H1 (cell line): ENCODE measurements at regions not wholly inside any gene's neighbourhood (a gene's known extent, or its start where the extent isn't known, plus 50 kb on each side); places are given as distances from the start of the nearest gene placed in this dataset.

Source experiments
- CTCF ChIA-PET: fragments of 300-600 bp; sonication (Branson Sonifier 250); formaldehyde crosslinking; loops from one replicate; lab custom pipeline; 2021; ENCODE audit not compliant: partially characterized antibody; lab: Charles Lee
- POLR2A ChIA-PET: fragments of 300-600 bp; sonication (Branson Sonifier 250); formaldehyde crosslinking; loops from one replicate; lab custom pipeline; 2021; ENCODE audit warnings: inconsistent platforms; ENCODE audit not compliant: partially characterized antibody; lab: Charles Lee
- DNase-seq, 2 experiments: peaks; one replicate each; pipeline versions ENCODE4 v3.0.0 to v3.0.0-alpha.2; 2010 to 2022; ENCODE audit warnings: low spot score in 2 of 2, low read depth in 1 of 2, mixed read lengths in 1 of 2
- FAIRE-seq: peaks from 2 replicates; lab custom pipeline; 2011; peaks lifted over from hg19 to GRCh38; lab: Jason Lieb, UNC
- H2AFZ ChIP-seq: 2 replicates; pipeline ENCODE4 v1.8.1; 2012; ENCODE audit warnings: low read length, inconsistent platforms
- H2AK5ac ChIP-seq: 2 replicates; pipeline ENCODE4 v1.6.1; 2013; ENCODE audit warnings: low read depth, low read length
- H2BK120ac ChIP-seq: replicated peaks from 2 replicates; pipeline ENCODE3; 2013; ENCODE audit warnings: low read depth, low read length, inconsistent platforms
- H2BK12ac ChIP-seq: 2 replicates; pipeline ENCODE4 v1.6.1; 2013; ENCODE audit warnings: low read depth, low read length
- H2BK15ac ChIP-seq: 2 replicates; pipeline ENCODE4 v1.6.1; 2013; ENCODE audit warnings: low read length
- H2BK20ac ChIP-seq: 2 replicates; pipeline ENCODE4 v1.6.1; 2013; ENCODE audit warnings: low read length
- H2BK5ac ChIP-seq: 2 replicates; pipeline ENCODE4 v1.6.1; 2013; ENCODE audit warnings: low read depth, low read length
- H3K14ac ChIP-seq: 2 replicates; pipeline ENCODE4 v1.6.1; 2013; ENCODE audit warnings: inconsistent platforms; ENCODE audit not compliant: insufficient read length
- H3K18ac ChIP-seq: 2 replicates; pipeline ENCODE4 v1.6.1; 2013; ENCODE audit warnings: low read length; ENCODE audit errors: extremely low read depth
- H3K23ac ChIP-seq: 2 replicates; pipeline ENCODE4 v1.6.1; 2013; ENCODE audit warnings: inconsistent platforms; ENCODE audit not compliant: insufficient read length
- H3K23me2 ChIP-seq: 2 replicates; pipeline ENCODE4 v1.6.1; 2013; ENCODE audit warnings: low read depth, low read length
- H3K27ac ChIP-seq: 2 replicates; pipeline ENCODE4 v1.6.1; 2011; ENCODE audit warnings: low read depth, low read length, inconsistent platforms
- H3K27me3 ChIP-seq, 4 experiments: replicated peaks in 1 of 4; 1 replicate in 1 of 4; 2 replicates in 3 of 4; pipeline versions ENCODE4 v1.6.1 to v1.8.1; 2011 to 2013; ENCODE audit warnings: low read length in 3 of 4, mild to moderate bottlenecking in 3 of 4, inconsistent platforms in 2 of 4, mixed read lengths in 2 of 4, moderate library complexity in 1 of 4; ENCODE audit not compliant: control insufficient read depth in 3 of 4, insufficient read depth in 3 of 4; ENCODE audit errors: extremely low read depth in 1 of 4
- H3K36me3 ChIP-seq, 4 experiments: 2 replicates each; pipeline versions ENCODE4 v1.6.1 to v1.8.1; 2011 to 2013; ENCODE audit warnings: mild to moderate bottlenecking in 4 of 4, low read length in 3 of 4, moderate library complexity in 2 of 4, control low read depth in 1 of 4, inconsistent platforms in 1 of 4; ENCODE audit not compliant: insufficient read depth in 4 of 4, control insufficient read depth in 2 of 4
- H3K4ac ChIP-seq: replicated peaks from 2 replicates; pipeline ENCODE3; 2013; ENCODE audit warnings: low read length, low read depth, mixed read lengths, inconsistent platforms; ENCODE audit not compliant: insufficient read length
- H3K4me1 ChIP-seq, 4 experiments: replicated peaks in 1 of 4; 1 replicate in 1 of 4; 2 replicates in 3 of 4; pipeline versions ENCODE4 v1.6.1 to v1.8.1; 2011 to 2013; ENCODE audit warnings: low read length in 3 of 4, inconsistent platforms in 2 of 4, mixed read lengths in 1 of 4; ENCODE audit not compliant: insufficient read depth in 4 of 4, control insufficient read depth in 3 of 4
- H3K4me2 ChIP-seq, 2 experiments: 2 replicates each; pipeline versions ENCODE4 v1.6.1 to v1.8.1; 2011 to 2013; ENCODE audit warnings: low read depth in 2 of 2, low read length in 2 of 2, control low read depth in 1 of 2, inconsistent platforms in 1 of 2, mild to moderate bottlenecking in 1 of 2; ENCODE audit not compliant: insufficient read depth in 1 of 2
- H3K4me3 ChIP-seq, 4 experiments: fragments of 200-600, 300-600 bp in 1 of 4; sonication (generic), shearing (Covaris generic), sonication (Bioruptor Twin) in 1 of 4; 2 replicates each; pipeline versions ENCODE4 v1.5.1 to v1.8.1; 2011 to 2016; ENCODE audit warnings: low read length in 4 of 4, low read depth in 3 of 4, control low read depth in 2 of 4, inconsistent platforms in 2 of 4, mild to moderate bottlenecking in 2 of 4, mixed read lengths in 1 of 4, moderate library complexity in 1 of 4; ENCODE audit not compliant: insufficient read depth in 2 of 4; ENCODE audit errors: extremely low read depth in 1 of 4
- H3K56ac ChIP-seq: replicated peaks from 2 replicates; pipeline ENCODE3; 2013; ENCODE audit warnings: low read depth, mild to moderate bottlenecking, mixed read lengths, low read length, inconsistent platforms; ENCODE audit not compliant: insufficient read length
- H3K79me1 ChIP-seq: 2 replicates; pipeline ENCODE4 v1.6.1; 2013; ENCODE audit warnings: low read depth, low read length, control low read depth
- H3K79me2 ChIP-seq, 2 experiments: 2 replicates each; pipeline versions ENCODE4 v1.6.1 to v1.8.1; 2012 to 2013; ENCODE audit warnings: low read length in 2 of 2, mild to moderate bottlenecking in 2 of 2, inconsistent platforms in 1 of 2; ENCODE audit not compliant: insufficient read depth in 2 of 2, control insufficient read depth in 1 of 2
- H3K9ac ChIP-seq, 4 experiments: replicated peaks in 1 of 4; 1 replicate in 1 of 4; 2 replicates in 3 of 4; pipeline versions ENCODE4 v1.6.1 to v1.8.1; 2011 to 2013; ENCODE audit warnings: low read depth in 3 of 4, low read length in 3 of 4, control low read depth in 2 of 4, mild to moderate bottlenecking in 2 of 4, moderate library complexity in 2 of 4, inconsistent platforms in 1 of 4; ENCODE audit errors: extremely low read depth in 1 of 4
- H3K9me3 ChIP-seq, 2 experiments: 2 replicates each; pipeline versions ENCODE4 v1.6.1 to v1.8.1; 2012 to 2013; ENCODE audit warnings: mild to moderate bottlenecking in 2 of 2, moderate library complexity in 2 of 2, control low read depth in 1 of 2, inconsistent platforms in 1 of 2, low read depth in 1 of 2, low read length in 1 of 2, mixed read lengths in 1 of 2; ENCODE audit not compliant: insufficient read depth in 2 of 2
- H4K20me1 ChIP-seq, 2 experiments: replicated peaks in 1 of 2; 2 replicates each; pipeline versions ENCODE3 to v1.8.1; 2011 to 2013; ENCODE audit warnings: inconsistent platforms in 2 of 2, low read length in 2 of 2, mild to moderate bottlenecking in 1 of 2; ENCODE audit not compliant: insufficient read depth in 2 of 2, control insufficient read depth in 1 of 2
- H4K5ac ChIP-seq: 2 replicates; pipeline ENCODE4 v1.6.1; 2013; ENCODE audit warnings: low read length, low read depth, mixed read lengths, inconsistent platforms; ENCODE audit not compliant: insufficient read length
- H4K8ac ChIP-seq: 2 replicates; pipeline ENCODE4 v1.8.0; 2013; ENCODE audit warnings: mild to moderate bottlenecking, moderate library complexity, low read length, inconsistent platforms; ENCODE audit not compliant: insufficient read depth; ENCODE audit errors: extremely low read depth
- H4K91ac ChIP-seq: replicated peaks from 2 replicates; pipeline ENCODE3; 2013; ENCODE audit warnings: low read length, mixed read lengths, inconsistent platforms; ENCODE audit not compliant: insufficient read length
- BACH1 ChIP-seq: IDR thresholded peaks from 2 replicates; pipeline ENCODE4 v1.6.1; 2012; ENCODE audit warnings: low read length, improper control_type of control experiment
- BRCA1 ChIP-seq: IDR thresholded peaks from 2 replicates; pipeline ENCODE4 v1.6.1; 2012; ENCODE audit warnings: low read depth, low read length, improper control_type of control experiment
- FOSL1 ChIP-seq: IDR thresholded peaks from 2 replicates; pipeline ENCODE4 v1.6.1; 2011; ENCODE audit warnings: mild to moderate bottlenecking, low read depth, low read length, moderate library complexity; ENCODE audit not compliant: insufficient read depth
- HDAC6 ChIP-seq: IDR thresholded peaks from one replicate; pipeline ENCODE4 v1.7.1; 2012; ENCODE audit warnings: low read depth, mild to moderate bottlenecking, inconsistent platforms, low read length, moderate library complexity
- KDM1A ChIP-seq: fragments of 200-600, 300-600 bp; sonication (generic); IDR thresholded peaks from 2 replicates; pipeline ENCODE4 v1.7.1; 2016; ENCODE audit warnings: mild to moderate bottlenecking, low read length, borderline replicate concordance
- KDM5A ChIP-seq: fragments of 200-600 bp; IDR thresholded peaks from 2 replicates; pipeline ENCODE4 v1.7.1; 2012; ENCODE audit warnings: mild to moderate bottlenecking, low read length, inconsistent platforms, mixed read lengths
- POU5F1 ChIP-seq: IDR thresholded peaks from 2 replicates; pipeline ENCODE4 v1.6.1; 2011; ENCODE audit warnings: low read depth, mild to moderate bottlenecking, low read length, moderate library complexity
- RFX5 ChIP-seq: IDR thresholded peaks from 2 replicates; pipeline ENCODE4 v1.6.1; 2011; ENCODE audit warnings: low read depth, low read length, improper control_type of control experiment, borderline replicate concordance
- RNF2 ChIP-seq: fragments of 200-900, 300-1000 bp; sonication (generic); IDR thresholded peaks from 2 replicates; pipeline ENCODE4 v1.7.1; 2016; ENCODE audit warnings: borderline replicate concordance, low read depth, mild to moderate bottlenecking, antibody characterized with exemption, low read length; ENCODE audit not compliant: poor library complexity, severe bottlenecking; ENCODE audit errors: missing control alignments
- SIX5 ChIP-seq: IDR thresholded peaks from 2 replicates; pipeline ENCODE4 v1.6.1; 2011; ENCODE audit warnings: mild to moderate bottlenecking, low read depth, low read length
- SRF ChIP-seq: IDR thresholded peaks from 2 replicates; pipeline ENCODE4 v1.6.1; 2011; ENCODE audit warnings: mild to moderate bottlenecking, low read depth, low read length, moderate library complexity
- TAF7 ChIP-seq: optimal IDR thresholded peaks from 2 replicates; pipeline ENCODE3; 2011; ENCODE audit warnings: low read depth, mild to moderate bottlenecking, inconsistent platforms, low read length, moderate library complexity, borderline replicate concordance
- YY1 ChIP-seq: IDR thresholded peaks from 2 replicates; pipeline ENCODE4 v1.6.1; 2011; ENCODE audit warnings: low read depth, mild to moderate bottlenecking, low read length
- WGBS, 2 experiments: shearing (Covaris generic) in 1 of 2; methylation state at CpG; one replicate each; pipeline versions ENCODE4 v1.1.6 to v1.1.7; 2013 to 2015; ENCODE audit warnings: low lambda C conversion rate in 2 of 2, mixed read lengths in 2 of 2, inconsistent platforms in 1 of 2, low coverage in 1 of 2, missing lambda C conversion rate in 1 of 2; ENCODE audit not compliant: insufficient replicate concordance in 2 of 2, insufficient coverage in 1 of 2, insufficient read length in 1 of 2; ENCODE audit errors: extremely low coverage in 1 of 2, missing lambda C conversion rate in 1 of 2; 5-methylcytosine and 5-hydroxymethylcytosine counted together
- TF ChIP-seq, protein P1 (sequence below): IDR thresholded peaks from 2 replicates; pipeline ENCODE4 v1.6.1; 2011; ENCODE audit warnings: low read length, improper control_type of control experiment

DNA sequence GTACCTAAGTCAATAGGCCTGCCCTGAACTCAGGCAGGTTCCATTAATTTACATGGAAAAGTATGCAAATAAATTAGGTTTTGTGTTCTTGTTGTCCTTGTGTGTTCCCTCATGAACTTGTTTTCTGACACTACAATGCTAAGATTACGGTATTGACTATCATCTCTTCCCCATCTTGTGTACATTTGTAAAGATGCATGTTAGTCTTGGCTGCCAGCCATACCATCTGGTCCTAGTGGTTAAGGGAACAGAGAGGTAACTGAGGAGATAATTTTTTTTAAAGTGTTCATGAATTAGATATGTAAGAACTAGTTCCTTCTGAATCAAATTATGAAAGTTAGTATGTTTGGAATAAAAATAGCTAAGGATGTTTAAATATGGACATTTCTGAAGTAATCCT is 167.6 kb upstream of the ADAMTS5 start:
- H3K27me3 ChIP-seq: no peaks in the 10 kb centered on the region
- H2BK15ac ChIP-seq: no peak overlapping the region
- ChIA-PET POLR2A (no interaction called here), CTCF (no interaction called here)
- no peak overlapping the region for H2BK20ac ChIP-seq
- no peak overlapping the region for H2AFZ ChIP-seq
- H3K79me1 ChIP-seq: no peaks in the 10 kb centered on the region
- no peaks in the 10 kb centered on the region for H3K23me2 ChIP-seq
- H4K20me1 ChIP-seq: no peaks in the 10 kb centered on the region
- H2AK5ac ChIP-seq: no peak overlapping the region
- no peak overlapping the region for H2BK5ac ChIP-seq
- no peak overlapping the region for H4K91ac ChIP-seq
- no peak for DNase-seq
- no peak overlapping the region for H2BK12ac ChIP-seq
- H3K18ac ChIP-seq: no peak overlapping the region
- no peaks in the 10 kb centered on the region for H3K4me1 ChIP-seq
- no peak overlapping the region for H3K27ac ChIP-seq
- H3K9me3 ChIP-seq: no peaks in the 10 kb centered on the region
- H3K9ac ChIP-seq: no peak overlapping the region
- H3K36me3 ChIP-seq: no peaks in the 10 kb centered on the region
- H3K4me2 ChIP-seq: no peak overlapping the region
- no peak for FAIRE-seq
- H4K5ac ChIP-seq: no peak overlapping the region
- H3K4ac ChIP-seq: no peak overlapping the region
- 100% methylated on average over 1 of the region's 1 CpG; no CpG with 5 or more reads in 1 of the 2 experiments for WGBS, 2 experiments
- H3K23ac ChIP-seq: no peak overlapping the region
- H3K79me2 ChIP-seq: no peaks in the 10 kb centered on the region
- H3K56ac ChIP-seq: no peak overlapping the region
- no peak overlapping the region for H2BK120ac ChIP-seq
- no peak overlapping the region for H4K8ac ChIP-seq
- no peak overlapping the region for H3K14ac ChIP-seq
- no peak overlapping the region for H3K4me3 ChIP-seq
- TF ChIP-seq POU5F1: no peak
- TF ChIP-seq TAF7: no peak
- no peak for TF ChIP-seq BRCA1
- TF ChIP-seq SRF: no peak
- no peak for TF ChIP-seq KDM5A
- TF ChIP-seq RNF2: no peak
- no peak for TF ChIP-seq KDM1A
- TF ChIP-seq HDAC6: no peak
- no peak for TF ChIP-seq BACH1
- TF ChIP-seq FOSL1: no peak
- TF ChIP-seq, protein P1, sequence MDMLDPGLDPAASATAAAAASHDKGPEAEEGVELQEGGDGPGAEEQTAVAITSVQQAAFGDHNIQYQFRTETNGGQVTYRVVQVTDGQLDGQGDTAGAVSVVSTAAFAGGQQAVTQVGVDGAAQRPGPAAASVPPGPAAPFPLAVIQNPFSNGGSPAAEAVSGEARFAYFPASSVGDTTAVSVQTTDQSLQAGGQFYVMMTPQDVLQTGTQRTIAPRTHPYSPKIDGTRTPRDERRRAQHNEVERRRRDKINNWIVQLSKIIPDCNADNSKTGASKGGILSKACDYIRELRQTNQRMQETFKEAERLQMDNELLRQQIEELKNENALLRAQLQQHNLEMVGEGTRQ: no peak
- TF ChIP-seq SIX5: no peak
- no peak for TF ChIP-seq YY1
- TF ChIP-seq RFX5: no peak
